ENCODE measurements at regions not wholly inside any gene's neighbourhood (a gene's known extent, or its start where the extent isn't known, plus 50 kb on each side); places are given as distances from the start of the nearest gene placed in this dataset.

- Histone ChIP-seq H3K27me3 (replicated peaks; ENCODE audit: control insufficient read depth, insufficient read depth, low read length, poor library complexity, severe bottlenecking) (peaks cover 4% of the 10 kb centered on the region), H3K9me3 (ENCODE audit: control insufficient read depth, low read length) (no peaks in the 10 kb centered on the region), H3K4me3 (ENCODE audit: insufficient read depth, low read depth, low read length, poor library complexity, severe bottlenecking) (no peak overlapping the region), H3K27ac (ENCODE audit: insufficient read depth, low read length, poor library complexity, severe bottlenecking) (no peak overlapping the region), H3K4me1 (ENCODE audit: control insufficient read depth, insufficient read depth, low read length, poor library complexity, severe bottlenecking) (no peaks in the 10 kb centered on the region), H3K36me3 (ENCODE audit: control insufficient read depth, insufficient read depth, low read length) (no peaks in the 10 kb centered on the region)
- DNase-seq = no peak
These were observed 243.0 kb downstream of the C1orf94 start for GRCh38 chr1:34419663-34420136.

GRCh38 chr1:34425046-34425445, 248.3 kb downstream of the C1orf94 start:
- peaks cover 7% of the 10 kb centered on the region for H3K27me3 ChIP-seq (replicated peaks; ENCODE audit: control insufficient read depth, insufficient read depth, low read length, poor library complexity, severe bottlenecking)
- H3K36me3 ChIP-seq (ENCODE audit: control insufficient read depth, insufficient read depth, low read length) = no peaks in the 10 kb centered on the region
- no peak for DNase-seq
- H3K4me1 ChIP-seq (ENCODE audit: control insufficient read depth, insufficient read depth, low read length, poor library complexity, severe bottlenecking) = no peaks in the 10 kb centered on the region
- H3K9me3 ChIP-seq (ENCODE audit: control insufficient read depth, low read length) = no peaks in the 10 kb centered on the region
- H3K27ac ChIP-seq (ENCODE audit: insufficient read depth, low read length, poor library complexity, severe bottlenecking) = no peak overlapping the region
- H3K4me3 ChIP-seq (ENCODE audit: insufficient read depth, low read depth, low read length, poor library complexity, severe bottlenecking) = no peak overlapping the region

DNA sequence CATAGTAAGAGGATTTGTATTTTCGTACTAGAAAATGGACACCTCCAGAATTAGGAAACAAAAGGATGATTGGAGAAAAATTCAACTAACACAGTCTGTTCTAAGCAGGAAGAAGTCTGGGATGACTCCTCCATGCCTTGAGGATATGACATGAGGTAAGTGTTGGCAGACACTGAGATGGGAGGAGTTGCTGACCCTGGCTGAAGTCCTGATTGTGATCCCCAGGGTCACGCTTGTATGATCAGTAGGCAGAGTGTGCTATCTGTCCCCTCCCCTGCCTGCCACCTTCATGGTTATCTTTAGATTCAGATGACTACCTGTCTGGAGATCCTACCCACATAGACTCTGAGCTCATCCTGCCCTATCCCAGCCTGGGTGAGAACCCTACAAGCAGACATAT, 249.1 kb downstream of the C1orf94 start:
- Histone ChIP-seq H3K9me3 (ENCODE audit: control insufficient read depth, low read length) (no peaks in the 10 kb centered on the region), H3K36me3 (ENCODE audit: control insufficient read depth, insufficient read depth, low read length) (no peaks in the 10 kb centered on the region), H3K27me3 (replicated peaks; ENCODE audit: control insufficient read depth, insufficient read depth, low read length, poor library complexity, severe bottlenecking) (peaks cover 6% of the 10 kb centered on the region), H3K4me3 (ENCODE audit: insufficient read depth, low read depth, low read length, poor library complexity, severe bottlenecking) (no peak overlapping the region), H3K27ac (ENCODE audit: insufficient read depth, low read length, poor library complexity, severe bottlenecking) (no peak overlapping the region), H3K4me1 (ENCODE audit: control insufficient read depth, insufficient read depth, low read length, poor library complexity, severe bottlenecking) (no peaks in the 10 kb centered on the region)
- DNase-seq = no peak

- H3K4me1 ChIP-seq (ENCODE audit: control insufficient read depth, insufficient read depth, low read length, poor library complexity, severe bottlenecking) = no peaks in the 10 kb centered on the region
- H3K27ac ChIP-seq (ENCODE audit: insufficient read depth, low read length, poor library complexity, severe bottlenecking) = no peak overlapping the region
- no peaks in the 10 kb centered on the region for H3K36me3 ChIP-seq (ENCODE audit: control insufficient read depth, insufficient read depth, low read length)
- no peak for DNase-seq
- H3K9me3 ChIP-seq (ENCODE audit: control insufficient read depth, low read length) = no peaks in the 10 kb centered on the region
- H3K27me3 ChIP-seq (replicated peaks; ENCODE audit: control insufficient read depth, insufficient read depth, low read length, poor library complexity, severe bottlenecking) = peaks cover 3% of the 10 kb centered on the region
- H3K4me3 ChIP-seq (ENCODE audit: insufficient read depth, low read depth, low read length, poor library complexity, severe bottlenecking) = no peak overlapping the region
These were observed 249.7 kb downstream of the C1orf94 start for GRCh38 chr1:34426325-34426896.

GRCh38 chr1:34427170-34427569, 250.5 kb downstream of the C1orf94 start:
- Histone ChIP-seq H3K27ac (ENCODE audit: insufficient read depth, low read length, poor library complexity, severe bottlenecking) (no peak overlapping the region), H3K9me3 (ENCODE audit: control insufficient read depth, low read length) (no peaks in the 10 kb centered on the region), H3K4me3 (ENCODE audit: insufficient read depth, low read depth, low read length, poor library complexity, severe bottlenecking) (no peak overlapping the region), H3K27me3 (replicated peaks; ENCODE audit: control insufficient read depth, insufficient read depth, low read length, poor library complexity, severe bottlenecking) (peaks cover 3% of the 10 kb centered on the region), H3K36me3 (ENCODE audit: control insufficient read depth, insufficient read depth, low read length) (no peaks in the 10 kb centered on the region), H3K4me1 (ENCODE audit: control insufficient read depth, insufficient read depth, low read length, poor library complexity, severe bottlenecking) (no peaks in the 10 kb centered on the region)
- DNase-seq = no peak

DNA sequence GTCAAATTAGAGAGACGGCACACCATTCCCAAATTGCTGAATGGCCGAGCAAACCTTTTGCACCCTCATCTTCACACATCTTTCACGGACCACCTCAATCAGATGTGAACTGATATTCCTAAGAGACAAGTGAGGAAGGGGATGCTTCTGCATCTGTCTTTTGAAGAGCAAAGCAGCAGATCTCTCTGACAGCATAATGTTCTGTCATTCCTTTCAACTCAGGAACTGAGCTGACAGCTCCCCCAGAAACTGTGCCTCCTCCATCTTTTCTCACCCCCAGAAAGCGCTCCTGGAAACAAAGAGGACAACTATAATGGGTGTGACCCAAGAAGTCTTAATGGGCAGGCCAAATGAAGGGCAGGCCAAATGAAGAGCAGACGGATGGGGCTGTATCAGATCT, 256.4 kb downstream of the C1orf94 start:
- H3K9me3 ChIP-seq (ENCODE audit: control insufficient read depth, low read length) = no peaks in the 10 kb centered on the region
- H3K4me1 ChIP-seq (ENCODE audit: control insufficient read depth, insufficient read depth, low read length, poor library complexity, severe bottlenecking) = no peaks in the 10 kb centered on the region
- no peak for DNase-seq
- no peak overlapping the region for H3K4me3 ChIP-seq (ENCODE audit: insufficient read depth, low read depth, low read length, poor library complexity, severe bottlenecking)
- no peak overlapping the region for H3K27ac ChIP-seq (ENCODE audit: insufficient read depth, low read length, poor library complexity, severe bottlenecking)
- H3K27me3 ChIP-seq (replicated peaks; ENCODE audit: control insufficient read depth, insufficient read depth, low read length, poor library complexity, severe bottlenecking) = peaks cover 2% of the 10 kb centered on the region
- no peaks in the 10 kb centered on the region for H3K36me3 ChIP-seq (ENCODE audit: control insufficient read depth, insufficient read depth, low read length)

DNA sequence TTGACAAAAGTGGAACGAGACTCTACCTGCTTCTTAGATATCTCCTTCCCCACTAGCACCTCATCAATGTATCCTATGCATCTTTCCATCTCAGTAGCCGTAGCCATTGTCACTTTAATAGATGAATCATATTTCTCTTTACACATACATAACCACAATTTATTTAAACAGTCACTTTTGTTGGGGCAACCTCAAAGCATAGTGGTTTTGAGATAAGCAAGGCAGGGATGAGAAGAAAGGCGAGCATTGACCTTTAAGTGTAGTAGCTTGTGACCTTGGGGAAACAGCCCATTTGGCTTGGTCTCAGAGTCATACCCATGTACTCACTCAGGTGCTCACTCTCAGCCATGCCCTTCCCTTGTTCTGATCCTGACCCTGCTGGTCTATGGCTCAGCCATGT, 260.1 kb downstream of the C1orf94 start:
- Histone ChIP-seq H3K4me1 (ENCODE audit: control insufficient read depth, insufficient read depth, low read length, poor library complexity, severe bottlenecking) (no peaks in the 10 kb centered on the region), H3K36me3 (ENCODE audit: control insufficient read depth, insufficient read depth, low read length) (no peaks in the 10 kb centered on the region), H3K4me3 (ENCODE audit: insufficient read depth, low read depth, low read length, poor library complexity, severe bottlenecking) (no peak overlapping the region), H3K27me3 (replicated peaks; ENCODE audit: control insufficient read depth, insufficient read depth, low read length, poor library complexity, severe bottlenecking) (no peaks in the 10 kb centered on the region), H3K27ac (ENCODE audit: insufficient read depth, low read length, poor library complexity, severe bottlenecking) (no peak overlapping the region), H3K9me3 (ENCODE audit: control insufficient read depth, low read length) (no peaks in the 10 kb centered on the region)
- no peak for DNase-seq

DNA sequence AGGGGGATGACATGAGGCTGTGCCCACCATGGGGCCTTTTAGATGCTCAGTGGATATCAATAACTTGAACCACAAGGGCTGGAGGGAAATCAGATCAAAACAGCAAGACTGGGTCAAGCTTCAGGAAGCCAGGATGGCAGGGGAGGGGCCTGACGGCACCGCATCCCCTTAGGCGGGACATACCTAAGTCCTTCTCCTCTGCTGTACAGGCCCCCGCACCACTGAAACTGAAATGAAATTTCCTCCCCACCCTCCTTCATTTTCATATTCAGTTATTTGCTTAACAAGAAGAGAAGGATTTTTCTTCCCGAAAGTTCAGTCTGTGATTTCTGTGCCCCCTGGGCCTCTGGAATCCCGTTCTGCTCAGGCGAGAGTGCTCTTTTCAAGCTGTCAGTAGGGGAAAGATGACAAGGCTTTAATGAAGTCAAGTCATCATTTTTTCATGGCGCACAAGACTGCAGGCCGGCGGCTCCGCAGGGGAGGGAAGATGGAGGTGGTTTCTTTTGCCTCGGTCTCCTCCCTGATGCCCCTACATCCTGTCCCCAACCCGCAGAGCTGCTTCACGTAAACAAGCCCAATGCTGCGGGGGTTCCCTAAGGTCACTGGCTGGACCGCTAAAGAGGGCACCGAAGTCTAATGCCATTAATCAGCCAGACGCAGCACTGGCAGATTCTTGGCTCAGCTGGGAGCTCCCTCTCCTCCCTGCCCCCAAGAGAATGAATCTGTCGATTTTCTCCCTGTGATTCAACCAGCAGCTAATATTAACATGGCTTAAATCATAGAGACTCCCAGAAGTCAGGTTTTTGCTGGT, 264.8 kb downstream of the C1orf94 start:
- no peak overlapping the region for H3K4me3 ChIP-seq (ENCODE audit: insufficient read depth, low read depth, low read length, poor library complexity, severe bottlenecking)
- no peak for DNase-seq
- H3K27me3 ChIP-seq (replicated peaks; ENCODE audit: control insufficient read depth, insufficient read depth, low read length, poor library complexity, severe bottlenecking) = no peaks in the 10 kb centered on the region
- H3K36me3 ChIP-seq (ENCODE audit: control insufficient read depth, insufficient read depth, low read length) = no peaks in the 10 kb centered on the region
- H3K27ac ChIP-seq (ENCODE audit: insufficient read depth, low read length, poor library complexity, severe bottlenecking) = no peak overlapping the region
- H3K4me1 ChIP-seq (ENCODE audit: control insufficient read depth, insufficient read depth, low read length, poor library complexity, severe bottlenecking) = no peaks in the 10 kb centered on the region
- H3K9me3 ChIP-seq (ENCODE audit: control insufficient read depth, low read length) = no peaks in the 10 kb centered on the region

- DNase-seq = no peak
- Histone ChIP-seq H3K4me1 (ENCODE audit: control insufficient read depth, insufficient read depth, low read length, poor library complexity, severe bottlenecking) (no peaks in the 10 kb centered on the region), H3K9me3 (ENCODE audit: control insufficient read depth, low read length) (no peaks in the 10 kb centered on the region), H3K27ac (ENCODE audit: insufficient read depth, low read length, poor library complexity, severe bottlenecking) (no peak overlapping the region), H3K27me3 (replicated peaks; ENCODE audit: control insufficient read depth, insufficient read depth, low read length, poor library complexity, severe bottlenecking) (no peaks in the 10 kb centered on the region), H3K4me3 (ENCODE audit: insufficient read depth, low read depth, low read length, poor library complexity, severe bottlenecking) (no peak overlapping the region), H3K36me3 (ENCODE audit: control insufficient read depth, insufficient read depth, low read length) (no peaks in the 10 kb centered on the region)
These were observed 267.8 kb downstream of the C1orf94 start for GRCh38 chr1:34444516-34444915.

GRCh38 chr1:34450325-34450724, 273.6 kb downstream of the C1orf94 start:
- no peaks in the 10 kb centered on the region for H3K27me3 ChIP-seq (replicated peaks; ENCODE audit: control insufficient read depth, insufficient read depth, low read length, poor library complexity, severe bottlenecking)
- DNase-seq = no peak
- no peak overlapping the region for H3K27ac ChIP-seq (ENCODE audit: insufficient read depth, low read length, poor library complexity, severe bottlenecking)
- no peaks in the 10 kb centered on the region for H3K4me1 ChIP-seq (ENCODE audit: control insufficient read depth, insufficient read depth, low read length, poor library complexity, severe bottlenecking)
- no peaks in the 10 kb centered on the region for H3K9me3 ChIP-seq (ENCODE audit: control insufficient read depth, low read length)
- no peak overlapping the region for H3K4me3 ChIP-seq (ENCODE audit: insufficient read depth, low read depth, low read length, poor library complexity, severe bottlenecking)
- H3K36me3 ChIP-seq (ENCODE audit: control insufficient read depth, insufficient read depth, low read length) = no peaks in the 10 kb centered on the region

All from effector memory CD4-positive, alpha-beta T cell (primary cell).